Lower lobe of right lung (tissue), 2 donors: ENCODE measurements at regions not wholly inside any gene's neighbourhood (a gene's known extent, or its start where the extent isn't known, plus 50 kb on each side); places are given as distances from the start of the nearest gene placed in this dataset.

Experiments
- ATAC-seq, 2 donors: fragments of 200-7000 bp; cut with Tn5 transposase; one replicate each; pipeline ENCODE4 v1.9.1; 2020 to 2022; ENCODE audit warnings: mild to moderate bottlenecking in 2 of 2, moderate library complexity in 2 of 2
- DNase-seq: peaks from one replicate; pipeline ENCODE4 v3.0.0-alpha.2; 2020
- H3K27ac ChIP-seq: fragments of 200-600 bp; one replicate; pipeline ENCODE4 v1.8.0; 2022
- H3K27me3 ChIP-seq: fragments of 200-600 bp; one replicate; pipeline ENCODE4 v1.8.0; 2022; ENCODE audit warnings: low read depth
- H3K36me3 ChIP-seq: fragments of 200-600 bp; one replicate; pipeline ENCODE4 v1.8.0; 2022; ENCODE audit warnings: mild to moderate bottlenecking
- H3K4me1 ChIP-seq: fragments of 200-600 bp; one replicate; pipeline ENCODE4 v1.8.0; 2022
- H3K4me3 ChIP-seq: fragments of 200-600 bp; one replicate; pipeline ENCODE4 v1.8.0; 2022; ENCODE audit warnings: mild to moderate bottlenecking
- H3K9me3 ChIP-seq: fragments of 200-600 bp; one replicate; pipeline ENCODE4 v1.8.0; 2022
- intact Hi-C: fragments of 100-400 bp; cut with DNase I; formaldehyde crosslinking; loops from one replicate; pipeline ENCODE4 v1.11.0; 2022
- TF ChIP-seq, protein P1 (sequence below): fragments of 200-600 bp; IDR thresholded peaks from one replicate; pipeline ENCODE4 v1.8.0; 2022; ENCODE audit warnings: antibody characterized with exemption, mild to moderate bottlenecking
- donor health status: DM: no; HTN: yes; CAD: no; lungs with severe emphysema.

DNA sequence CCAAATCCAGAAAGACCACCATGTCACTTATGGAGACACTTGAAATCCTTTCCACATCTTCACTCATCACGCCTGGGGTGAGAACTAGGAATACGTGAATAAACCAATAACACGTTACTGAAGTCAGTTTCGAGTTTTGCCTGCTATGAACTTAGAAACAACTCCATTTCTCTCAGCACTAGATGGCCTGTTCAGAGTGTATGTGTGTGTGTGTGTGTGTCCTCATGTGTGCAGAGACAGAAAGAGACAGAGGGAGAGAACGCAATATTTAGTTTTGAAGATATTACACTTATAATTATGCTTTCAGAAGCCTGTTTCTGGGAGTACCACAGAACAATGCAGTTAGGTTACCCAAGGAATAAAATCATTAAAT, 81.2 kb upstream of the CCN6 start:
- Histone ChIP-seq H3K4me3 (no peak overlapping the region), H3K27me3 (no peaks in the 10 kb centered on the region), H3K36me3 (no peaks in the 10 kb centered on the region), H3K4me1 (peaks cover 15% of the 10 kb centered on the region), H3K27ac (no peak overlapping the region), H3K9me3 (no peaks in the 10 kb centered on the region)
- no peak for DNase-seq
- TF ChIP-seq, protein P1, sequence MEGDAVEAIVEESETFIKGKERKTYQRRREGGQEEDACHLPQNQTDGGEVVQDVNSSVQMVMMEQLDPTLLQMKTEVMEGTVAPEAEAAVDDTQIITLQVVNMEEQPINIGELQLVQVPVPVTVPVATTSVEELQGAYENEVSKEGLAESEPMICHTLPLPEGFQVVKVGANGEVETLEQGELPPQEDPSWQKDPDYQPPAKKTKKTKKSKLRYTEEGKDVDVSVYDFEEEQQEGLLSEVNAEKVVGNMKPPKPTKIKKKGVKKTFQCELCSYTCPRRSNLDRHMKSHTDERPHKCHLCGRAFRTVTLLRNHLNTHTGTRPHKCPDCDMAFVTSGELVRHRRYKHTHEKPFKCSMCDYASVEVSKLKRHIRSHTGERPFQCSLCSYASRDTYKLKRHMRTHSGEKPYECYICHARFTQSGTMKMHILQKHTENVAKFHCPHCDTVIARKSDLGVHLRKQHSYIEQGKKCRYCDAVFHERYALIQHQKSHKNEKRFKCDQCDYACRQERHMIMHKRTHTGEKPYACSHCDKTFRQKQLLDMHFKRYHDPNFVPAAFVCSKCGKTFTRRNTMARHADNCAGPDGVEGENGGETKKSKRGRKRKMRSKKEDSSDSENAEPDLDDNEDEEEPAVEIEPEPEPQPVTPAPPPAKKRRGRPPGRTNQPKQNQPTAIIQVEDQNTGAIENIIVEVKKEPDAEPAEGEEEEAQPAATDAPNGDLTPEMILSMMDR, result no peak
- intact Hi-C loops, result no loop called here
- ATAC-seq, result no peak

DNA sequence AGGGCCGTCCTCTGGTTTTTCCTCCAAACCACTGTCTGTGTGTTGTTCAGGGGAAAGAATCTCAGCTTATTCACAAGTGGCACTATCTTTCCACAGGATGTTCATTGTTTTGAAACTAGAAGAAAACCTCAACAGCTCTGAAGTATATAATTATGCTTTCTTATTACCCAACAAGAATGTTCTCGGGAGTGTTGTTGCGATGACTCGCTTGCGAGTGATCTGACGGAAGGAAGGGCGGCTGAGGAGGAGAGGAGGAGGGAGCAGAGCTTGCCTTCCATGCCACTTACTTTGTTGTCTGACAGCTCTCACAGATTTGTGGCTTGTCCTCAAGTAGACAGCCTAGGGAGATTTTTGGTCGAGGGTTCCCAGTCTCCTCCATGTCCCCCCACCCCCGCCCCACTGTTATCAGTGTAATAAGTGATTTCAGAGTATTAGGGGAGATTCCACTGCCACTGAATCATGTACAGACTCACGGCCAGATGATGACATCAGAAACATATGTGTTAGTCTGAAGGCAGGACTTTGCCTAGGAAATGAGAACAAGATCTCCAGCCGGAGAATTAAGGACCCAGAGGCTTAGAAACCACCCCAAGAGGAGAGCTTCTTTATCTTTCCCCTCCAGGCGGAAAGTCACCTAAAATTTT, 80.7 kb upstream of the CCN6 start:
- Histone ChIP-seq H3K27ac (peak overlapping the region; percentile 47), H3K9me3 (no peaks in the 10 kb centered on the region), H3K4me1 (peaks cover 15% of the 10 kb centered on the region), H3K4me3 (no peak overlapping the region), H3K27me3 (no peaks in the 10 kb centered on the region), H3K36me3 (no peaks in the 10 kb centered on the region)
- intact Hi-C loops, result no loop called here
- ATAC-seq, result peak; percentile 81 to 85
- DNase-seq, result no peak
- TF ChIP-seq, protein P1, result no peak

DNA sequence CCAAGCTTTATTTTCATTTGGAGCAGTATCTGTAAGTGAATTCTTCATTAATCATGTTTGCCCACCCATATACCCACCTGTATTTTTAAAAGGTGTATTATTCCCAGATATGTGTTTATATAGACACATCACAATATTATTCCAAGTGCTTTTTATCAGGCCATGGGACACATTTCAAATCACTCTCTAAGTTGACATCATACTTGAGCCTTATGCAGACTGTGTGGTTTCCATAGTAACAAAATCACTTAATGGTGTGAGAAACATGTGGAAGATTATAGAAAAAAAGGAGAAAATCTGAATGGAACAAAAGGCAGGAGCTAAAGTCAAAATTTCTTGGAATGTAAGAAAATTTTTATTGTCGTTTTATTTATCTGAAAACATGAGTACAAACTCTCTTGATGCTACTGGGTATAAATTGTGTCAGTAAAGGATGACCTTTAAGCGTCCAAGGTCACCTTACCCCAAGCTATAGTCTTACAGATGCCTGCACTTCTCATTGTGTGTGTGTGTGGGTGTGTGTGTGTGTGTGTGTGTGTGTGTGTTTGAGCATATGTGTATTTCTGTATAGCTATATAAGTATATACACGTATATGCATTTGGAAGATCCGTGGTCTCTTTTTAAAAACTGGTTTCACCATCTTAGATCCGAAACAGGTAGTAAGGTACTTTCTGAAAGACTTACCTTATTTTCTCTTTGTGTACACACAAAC, 79.8 kb upstream of the CCN6 start:
- intact Hi-C loops, result no loop called here
- ATAC-seq, result no peak
- Histone ChIP-seq H3K36me3 (no peaks in the 10 kb centered on the region), H3K27me3 (no peaks in the 10 kb centered on the region), H3K4me1 (peaks cover 15% of the 10 kb centered on the region), H3K4me3 (no peak overlapping the region), H3K27ac (peak overlapping the region; percentile 47), H3K9me3 (no peaks in the 10 kb centered on the region)
- TF ChIP-seq, protein P1, result no peak
- no peak for DNase-seq

DNA sequence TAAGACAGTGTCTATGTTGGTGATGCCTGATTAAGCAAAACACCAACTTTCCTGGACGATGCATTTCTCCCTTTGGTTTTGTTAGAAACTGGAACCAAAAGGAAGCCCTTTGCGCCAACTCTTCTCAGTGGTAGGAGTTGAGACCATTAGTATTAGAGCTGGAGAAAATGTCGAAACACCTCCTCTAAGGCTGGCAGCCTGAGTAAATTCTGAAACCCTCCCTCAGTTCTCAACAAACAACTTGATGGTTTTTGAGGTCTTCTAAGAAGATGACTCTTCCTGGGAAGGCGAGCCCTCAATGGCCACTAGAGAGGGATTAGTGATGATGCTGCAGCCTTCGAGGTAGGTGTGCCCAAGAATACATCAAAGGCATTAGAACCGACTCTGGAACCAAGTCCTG, 78.4 kb upstream of the CCN6 start:
- H3K9me3 ChIP-seq, result no peaks in the 10 kb centered on the region
- DNase-seq, result no peak
- no peak overlapping the region for H3K27ac ChIP-seq
- intact Hi-C loops, result no loop called here
- no peak for ATAC-seq
- H3K4me1 ChIP-seq, result peaks cover 15% of the 10 kb centered on the region
- H3K27me3 ChIP-seq, result no peaks in the 10 kb centered on the region
- TF ChIP-seq, protein P1, result no peak
- no peak overlapping the region for H3K4me3 ChIP-seq
- H3K36me3 ChIP-seq, result no peaks in the 10 kb centered on the region

DNA sequence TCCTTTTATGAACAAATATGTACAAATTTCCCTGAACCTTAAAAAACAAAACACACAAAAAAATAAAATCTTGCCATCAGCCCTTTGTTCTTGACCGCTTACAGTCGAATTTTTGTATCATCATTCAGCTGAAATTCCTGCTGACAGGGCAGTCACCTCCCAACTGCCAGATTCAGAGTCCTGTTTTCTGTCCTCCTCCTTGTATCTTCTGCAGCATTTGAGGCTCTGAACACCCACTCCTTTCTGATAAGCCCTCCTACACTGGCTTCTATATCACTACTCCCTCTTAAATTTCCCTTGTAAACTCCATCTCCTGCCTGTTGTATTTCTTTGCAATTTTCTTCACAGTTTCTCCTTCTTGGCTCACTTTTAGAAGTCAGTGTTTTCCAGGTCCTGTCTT, 77.8 kb upstream of the CCN6 start:
- no peaks in the 10 kb centered on the region for H3K9me3 ChIP-seq
- H3K27me3 ChIP-seq, result no peaks in the 10 kb centered on the region
- ATAC-seq (no peak), DNase-seq (no peak)
- TF ChIP-seq, protein P1, result no peak
- no peak overlapping the region for H3K4me3 ChIP-seq
- intact Hi-C loops, result no loop called here
- H3K4me1 ChIP-seq, result peaks cover 15% of the 10 kb centered on the region
- no peaks in the 10 kb centered on the region for H3K36me3 ChIP-seq
- no peak overlapping the region for H3K27ac ChIP-seq
